Endothelial cell of umbilical vein (primary cell): ENCODE measurements at regions not wholly inside any gene's neighbourhood (a gene's known extent, or its start where the extent isn't known, plus 50 kb on each side); places are given as distances from the start of the nearest gene placed in this dataset.

Source experiments
- BruUV-seq: library from RNA; stranded (reverse); fragments of 400-500 nt; replicated peaks from 2 replicates; lab custom pipeline; 2021; lab: Mats Ljungman, UMichigan
- CTCF ChIA-PET: fragments of 300-600, 350-600 bp; sonication (Branson Sonifier 250); formaldehyde crosslinking; loops from one replicate; lab custom pipeline; 2021; ENCODE audit warnings: antibody characterized with exemption, inconsistent platforms; lab: Charles Lee
- POLR2A ChIA-PET: fragments of 300-600, 350-600 bp; sonication (Branson Sonifier 250); formaldehyde crosslinking; loops from one replicate; lab custom pipeline; 2021; ENCODE audit warnings: antibody characterized with exemption, inconsistent platforms; lab: Charles Lee
- DNase-seq: peaks from one replicate; pipeline ENCODE4 v3.0.0-alpha.2; 2011; ENCODE audit warnings: low read depth, low spot score
- FAIRE-seq: peaks from 2 replicates; lab custom pipeline; 2011; peaks lifted over from hg19 to GRCh38; lab: Jason Lieb, UNC
- H2AFZ ChIP-seq: 2 replicates; pipeline ENCODE4 v1.6.0; 2012; ENCODE audit warnings: low read depth, low read length, control low read depth, inconsistent platforms
- H3K27ac ChIP-seq: 2 replicates; pipeline ENCODE4 v1.5.1; 2011; ENCODE audit warnings: low read depth, mild to moderate bottlenecking, control low read depth, low read length, moderate library complexity; ENCODE audit not compliant: insufficient read depth
- H3K27me3 ChIP-seq, 2 experiments: 2 replicates each; pipeline versions ENCODE4 v1.6.0 to v1.6.1; 2011; ENCODE audit warnings: low read length in 2 of 2, mixed read lengths in 1 of 2; ENCODE audit not compliant: control insufficient read depth in 2 of 2, insufficient read depth in 2 of 2
- H3K36me3 ChIP-seq, 2 experiments: 2 replicates in 1 of 2; 3 replicates in 1 of 2; pipeline ENCODE4 v1.5.1; 2011; ENCODE audit warnings: low read length in 2 of 2, mild to moderate bottlenecking in 1 of 2, moderate library complexity in 1 of 2; ENCODE audit not compliant: control insufficient read depth in 2 of 2, insufficient read depth in 2 of 2; ENCODE audit errors: extremely low read depth in 1 of 2
- H3K4me1 ChIP-seq: 3 replicates; pipeline ENCODE4 v1.5.1; 2011; ENCODE audit warnings: mild to moderate bottlenecking, low read length; ENCODE audit not compliant: control insufficient read depth, insufficient read depth; ENCODE audit errors: extremely low read depth
- H3K4me2 ChIP-seq: 2 replicates; pipeline ENCODE4 v1.6.1; 2011; ENCODE audit warnings: low read length, control low read depth, mixed read lengths; ENCODE audit not compliant: insufficient read depth
- H3K4me3 ChIP-seq, 3 experiments: fragments of 200-600 bp in 1 of 3; sonication (generic), shearing (Covaris generic) in 1 of 3; replicated peaks in 1 of 3; 2 replicates each; pipeline ENCODE4 v1.5.1; 2011 to 2016; ENCODE audit warnings: control low read depth in 3 of 3, low read length in 3 of 3, mild to moderate bottlenecking in 2 of 3, inconsistent platforms in 1 of 3, low read depth in 1 of 3, moderate library complexity in 1 of 3; ENCODE audit not compliant: insufficient read depth in 1 of 3
- H3K79me2 ChIP-seq: 2 replicates; pipeline ENCODE4 v1.6.0; 2012; ENCODE audit warnings: low read length, inconsistent platforms; ENCODE audit not compliant: control insufficient read depth, insufficient read depth
- H3K9ac ChIP-seq: replicated peaks from 2 replicates; pipeline ENCODE3; 2011; ENCODE audit warnings: low read length, control low read depth; ENCODE audit not compliant: insufficient read depth; ENCODE audit errors: extremely low read depth
- H3K9me1 ChIP-seq: replicated peaks from 3 replicates; pipeline ENCODE4 v1.6.0; 2011; ENCODE audit warnings: mild to moderate bottlenecking, low read length; ENCODE audit not compliant: control insufficient read depth, insufficient read depth; ENCODE audit errors: extremely low read depth
- H3K9me3 ChIP-seq: replicated peaks from 2 replicates; pipeline ENCODE4 v1.5.1; 2012; ENCODE audit warnings: low read length, inconsistent platforms; ENCODE audit not compliant: control insufficient read depth, insufficient read depth
- H4K20me1 ChIP-seq: replicated peaks from 2 replicates; pipeline ENCODE3; 2011; ENCODE audit warnings: mild to moderate bottlenecking, low read length; ENCODE audit not compliant: control insufficient read depth, insufficient read depth; ENCODE audit errors: extremely low read depth
- EZH2 ChIP-seq: IDR thresholded peaks from 2 replicates; pipeline ENCODE4 v1.6.1; 2012; ENCODE audit warnings: borderline replicate concordance, low read depth, mild to moderate bottlenecking, moderate library complexity, low read length, inconsistent platforms; ENCODE audit not compliant: severe bottlenecking
- FOS ChIP-seq: IDR thresholded peaks from 2 replicates; pipeline ENCODE4 v1.6.1; 2011; ENCODE audit warnings: mild to moderate bottlenecking, low read length, moderate library complexity, borderline replicate concordance; ENCODE audit not compliant: insufficient read depth
- GATA2 ChIP-seq: IDR thresholded peaks from 2 replicates; pipeline ENCODE4 v1.7.0; 2011; ENCODE audit warnings: low read depth, mild to moderate bottlenecking, moderate library complexity, mixed read lengths, low read length; ENCODE audit not compliant: insufficient read length, insufficient read depth
- JUN ChIP-seq: IDR thresholded peaks from 2 replicates; pipeline ENCODE4 v1.6.1; 2011; ENCODE audit warnings: borderline replicate concordance, low read depth; ENCODE audit not compliant: insufficient read length, insufficient read depth
- MYC ChIP-seq: IDR thresholded peaks from one replicate; pipeline ENCODE4 v1.6.1; 2011; ENCODE audit warnings: mild to moderate bottlenecking, low read depth, low read length
- POLR2A ChIP-seq: IDR thresholded peaks from 2 replicates; pipeline ENCODE4 v1.6.1; 2012; ENCODE audit warnings: low read depth, mild to moderate bottlenecking, control low read depth, low read length
- POLR2AphosphoS5 ChIP-seq: IDR thresholded peaks from 2 replicates; pipeline ENCODE4 v1.6.1; 2012; ENCODE audit warnings: low read depth, mild to moderate bottlenecking, control low read depth, low read length, moderate library complexity; ENCODE audit not compliant: insufficient read depth
- dilution Hi-C: fragments of 300-500 bp; cut with MboI; formaldehyde crosslinking; loops from one replicate; pipeline ENCODE4 v1.15.0; 2019; ENCODE audit warnings: low sequenced_read_pairs; ENCODE audit not compliant: extremely low pct_ligation_motif_present
- intact Hi-C: fragments of 100-400 bp; cut with micrococcal nuclease; formaldehyde crosslinking; loops from one replicate; pipeline ENCODE4 v1.10.0; 2022
- TF ChIP-seq, protein P1 (sequence below): IDR thresholded peaks from 2 replicates; pipeline ENCODE4 v1.6.1; 2011; ENCODE audit not compliant: insufficient read depth, insufficient read length
- TF ChIP-seq, protein P2 (sequence below), 2 donors: IDR thresholded peaks; 1 replicate in 1 of 2; 2 replicates in 1 of 2; pipeline ENCODE4 v1.5.1; 2011; ENCODE audit warnings: low read length in 2 of 2, mild to moderate bottlenecking in 2 of 2, moderate library complexity in 2 of 2, control low read depth in 1 of 2, inconsistent platforms in 1 of 2, low read depth in 1 of 2; ENCODE audit not compliant: insufficient read depth in 1 of 2; ENCODE audit errors: extremely low read depth in 1 of 2

- TF ChIP-seq JUN (no peak), POLR2AphosphoS5 (no peak), FOS (no peak), MYC (no peak), GATA2 (no peak), POLR2A (no peak), EZH2 (no peak)
- TF ChIP-seq, protein P1, sequence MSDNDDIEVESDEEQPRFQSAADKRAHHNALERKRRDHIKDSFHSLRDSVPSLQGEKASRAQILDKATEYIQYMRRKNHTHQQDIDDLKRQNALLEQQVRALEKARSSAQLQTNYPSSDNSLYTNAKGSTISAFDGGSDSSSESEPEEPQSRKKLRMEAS: no peak
- TF ChIP-seq, protein P2, sequence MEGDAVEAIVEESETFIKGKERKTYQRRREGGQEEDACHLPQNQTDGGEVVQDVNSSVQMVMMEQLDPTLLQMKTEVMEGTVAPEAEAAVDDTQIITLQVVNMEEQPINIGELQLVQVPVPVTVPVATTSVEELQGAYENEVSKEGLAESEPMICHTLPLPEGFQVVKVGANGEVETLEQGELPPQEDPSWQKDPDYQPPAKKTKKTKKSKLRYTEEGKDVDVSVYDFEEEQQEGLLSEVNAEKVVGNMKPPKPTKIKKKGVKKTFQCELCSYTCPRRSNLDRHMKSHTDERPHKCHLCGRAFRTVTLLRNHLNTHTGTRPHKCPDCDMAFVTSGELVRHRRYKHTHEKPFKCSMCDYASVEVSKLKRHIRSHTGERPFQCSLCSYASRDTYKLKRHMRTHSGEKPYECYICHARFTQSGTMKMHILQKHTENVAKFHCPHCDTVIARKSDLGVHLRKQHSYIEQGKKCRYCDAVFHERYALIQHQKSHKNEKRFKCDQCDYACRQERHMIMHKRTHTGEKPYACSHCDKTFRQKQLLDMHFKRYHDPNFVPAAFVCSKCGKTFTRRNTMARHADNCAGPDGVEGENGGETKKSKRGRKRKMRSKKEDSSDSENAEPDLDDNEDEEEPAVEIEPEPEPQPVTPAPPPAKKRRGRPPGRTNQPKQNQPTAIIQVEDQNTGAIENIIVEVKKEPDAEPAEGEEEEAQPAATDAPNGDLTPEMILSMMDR (IDR thresholded peaks at IDR 0.05; ENCODE audit: extremely low read depth in 1 of 2, insufficient read depth in 1 of 2, low read depth in 1 of 2, low read length in 2 of 2): no peak
- H3K79me2 ChIP-seq: no peaks in the 10 kb centered on the region
- no peak overlapping the region for H3K27ac ChIP-seq
- H3K4me2 ChIP-seq: no peak overlapping the region
- H3K9me3 ChIP-seq: no peaks in the 10 kb centered on the region
- BruUV-seq: no TSS peak
- no peak overlapping the region for H3K9ac ChIP-seq
- no peak for FAIRE-seq
- H3K4me3 ChIP-seq: no peak overlapping the region
- no peaks in the 10 kb centered on the region for H3K36me3 ChIP-seq
- ChIA-PET CTCF (no interaction called here), POLR2A (no interaction called here)
- no peaks in the 10 kb centered on the region for H3K4me1 ChIP-seq
- H2AFZ ChIP-seq: no peak overlapping the region
- no peaks in the 10 kb centered on the region for H3K9me1 ChIP-seq
- intact Hi-C loops: no loop called here
- no peaks in the 10 kb centered on the region for H4K20me1 ChIP-seq
- DNase-seq: no peak
- no peaks in the 10 kb centered on the region for H3K27me3 ChIP-seq
- dilution Hi-C loops: no loop called here
Observed at GRCh38 chr1:41994195-41994894, 75.6 kb upstream of the HIVEP3 start.
